TTC549 (cell line): ENCODE measurements at regions not wholly inside any gene's neighbourhood (a gene's known extent, or its start where the extent isn't known, plus 50 kb on each side); places are given as distances from the start of the nearest gene placed in this dataset.
"Not testable (repeated sequence)": the region's sequence is repeated elsewhere in the genome, so short reads cannot be mapped to it uniquely, and the experiment has no call there.

Experiments used
- FAIRE-seq: peaks from 2 replicates; lab custom pipeline; 2012; peaks lifted over from hg19 to GRCh38; lab: Jason Lieb, UNC

- FAIRE-seq: no peak
These were observed 167.6 kb upstream of the WWC1 start for GRCh38 chr5:168123631-168124528.

GRCh38 chr5:168125445-168126199 lies 165.8 kb upstream of the WWC1 start:
- FAIRE-seq: no peak

GRCh38 chr5:168126606-168127005 lies 164.8 kb upstream of the WWC1 start:
- no peak for FAIRE-seq

GRCh38 chr5:168128111-168128510 lies 163.3 kb upstream of the WWC1 start:
- FAIRE-seq: no peak

GRCh38 chr5:168128557-168128956 lies 162.9 kb upstream of the WWC1 start:
- no peak for FAIRE-seq

- no peak for FAIRE-seq
These were observed 159.9 kb upstream of the WWC1 start for GRCh38 chr5:168131519-168131918.

- no peak for FAIRE-seq
These were observed 159.2 kb upstream of the WWC1 start for GRCh38 chr5:168132241-168132641.

- FAIRE-seq: no peak
These were observed 155.5 kb upstream of the WWC1 start for GRCh38 chr5:168135897-168136296.

- FAIRE-seq: no peak
These were observed 155.1 kb upstream of the WWC1 start for GRCh38 chr5:168136340-168136739.

GRCh38 chr5:168137265-168137664 lies 154.2 kb upstream of the WWC1 start:
- FAIRE-seq: no peak

- FAIRE-seq: no peak
These were observed 151.2 kb upstream of the WWC1 start for GRCh38 chr5:168140241-168140640.

GRCh38 chr5:168142402-168142801 lies 149.0 kb upstream of the WWC1 start:
- FAIRE-seq: no peak

- not testable (repeated sequence) for FAIRE-seq
These were observed 147.9 kb upstream of the WWC1 start for GRCh38 chr5:168143521-168143920.

- no peak for FAIRE-seq
These were observed 144.3 kb upstream of the WWC1 start for GRCh38 chr5:168147106-168147505.

- FAIRE-seq: no peak
These were observed 143.7 kb upstream of the WWC1 start for GRCh38 chr5:168147568-168148360.

GRCh38 chr5:168151041-168151440 lies 140.4 kb upstream of the WWC1 start:
- no peak for FAIRE-seq

GRCh38 chr5:168152660-168153059 lies 138.8 kb upstream of the WWC1 start:
- no peak for FAIRE-seq

GRCh38 chr5:168153263-168153875 lies 138.1 kb upstream of the WWC1 start:
- FAIRE-seq: no peak

GRCh38 chr5:168153876-168154270 lies 137.6 kb upstream of the WWC1 start:
- no peak for FAIRE-seq

GRCh38 chr5:168155585-168155984 lies 135.9 kb upstream of the WWC1 start:
- FAIRE-seq: no peak

GRCh38 chr5:168156170-168156569 lies 135.3 kb upstream of the WWC1 start:
- FAIRE-seq: no peak

- FAIRE-seq: no peak
These were observed 134.3 kb upstream of the WWC1 start for GRCh38 chr5:168157141-168157540.
